Loucy (cell line): ENCODE measurements at regions not wholly inside any gene's neighbourhood (a gene's known extent, or its start where the extent isn't known, plus 50 kb on each side); places are given as distances from the start of the nearest gene placed in this dataset.

ENCODE experiments used
- EZH2phosphoT487 ChIP-seq: fragments of 200-600 bp; IDR thresholded peaks from 2 replicates; pipeline ENCODE4 v1.6.1; 2018; ENCODE audit warnings: antibody characterized with exemption, mild to moderate bottlenecking, moderate library complexity, borderline replicate concordance
- TF ChIP-seq, protein P1 (sequence below): fragments of 200-600 bp; sonication (generic); conservative IDR thresholded peaks from 2 replicates; pipeline ENCODE4 v1.5.1; 2014; ENCODE audit warnings: mild to moderate bottlenecking, antibody characterized with exemption, low read length

GRCh38 chr11:109756951-109757350, 335.0 kb downstream of the C11orf87 start:
- TF ChIP-seq, protein P1, sequence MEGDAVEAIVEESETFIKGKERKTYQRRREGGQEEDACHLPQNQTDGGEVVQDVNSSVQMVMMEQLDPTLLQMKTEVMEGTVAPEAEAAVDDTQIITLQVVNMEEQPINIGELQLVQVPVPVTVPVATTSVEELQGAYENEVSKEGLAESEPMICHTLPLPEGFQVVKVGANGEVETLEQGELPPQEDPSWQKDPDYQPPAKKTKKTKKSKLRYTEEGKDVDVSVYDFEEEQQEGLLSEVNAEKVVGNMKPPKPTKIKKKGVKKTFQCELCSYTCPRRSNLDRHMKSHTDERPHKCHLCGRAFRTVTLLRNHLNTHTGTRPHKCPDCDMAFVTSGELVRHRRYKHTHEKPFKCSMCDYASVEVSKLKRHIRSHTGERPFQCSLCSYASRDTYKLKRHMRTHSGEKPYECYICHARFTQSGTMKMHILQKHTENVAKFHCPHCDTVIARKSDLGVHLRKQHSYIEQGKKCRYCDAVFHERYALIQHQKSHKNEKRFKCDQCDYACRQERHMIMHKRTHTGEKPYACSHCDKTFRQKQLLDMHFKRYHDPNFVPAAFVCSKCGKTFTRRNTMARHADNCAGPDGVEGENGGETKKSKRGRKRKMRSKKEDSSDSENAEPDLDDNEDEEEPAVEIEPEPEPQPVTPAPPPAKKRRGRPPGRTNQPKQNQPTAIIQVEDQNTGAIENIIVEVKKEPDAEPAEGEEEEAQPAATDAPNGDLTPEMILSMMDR, result no peak
- TF ChIP-seq EZH2phosphoT487, result no peak
